ENCODE measurements at regions not wholly inside any gene's neighbourhood (a gene's known extent, or its start where the extent isn't known, plus 50 kb on each side); places are given as distances from the start of the nearest gene placed in this dataset.

DNA sequence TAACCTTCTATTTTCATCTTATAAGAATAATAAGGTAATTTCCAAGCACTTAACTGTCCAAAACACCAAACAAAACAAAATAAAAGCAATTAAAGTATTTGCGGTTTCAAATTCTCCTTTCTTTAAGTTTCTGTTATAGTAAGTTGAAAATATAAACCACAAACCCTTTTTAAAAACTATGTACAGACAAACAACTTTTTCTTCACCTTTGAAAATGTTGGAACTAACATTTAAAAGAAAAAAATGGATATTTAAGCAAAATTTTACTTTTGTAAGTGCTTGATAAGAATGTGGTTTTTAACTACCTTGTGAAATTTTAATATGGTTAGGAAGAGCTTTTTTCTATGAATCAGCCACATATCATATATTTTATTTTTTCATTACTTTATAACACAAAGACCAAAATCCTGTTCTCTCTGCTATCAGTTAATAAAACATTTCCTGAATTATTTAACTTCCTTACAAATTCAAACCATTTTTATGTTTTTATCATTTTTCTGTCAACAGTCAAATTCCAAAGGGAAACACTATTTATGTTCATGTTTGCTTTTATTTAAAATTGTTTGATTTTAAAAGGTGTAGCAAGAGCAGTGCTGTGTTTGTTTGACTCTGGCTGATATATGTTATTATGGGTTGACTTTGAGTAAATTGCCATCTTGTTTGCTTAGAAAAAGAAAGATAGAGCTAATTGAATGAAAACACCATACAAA, 554.1 kb upstream of the KLHL1 start:
- DNase-seq (ENCODE audit: low spot score) = peak; percentile 0

DNA sequence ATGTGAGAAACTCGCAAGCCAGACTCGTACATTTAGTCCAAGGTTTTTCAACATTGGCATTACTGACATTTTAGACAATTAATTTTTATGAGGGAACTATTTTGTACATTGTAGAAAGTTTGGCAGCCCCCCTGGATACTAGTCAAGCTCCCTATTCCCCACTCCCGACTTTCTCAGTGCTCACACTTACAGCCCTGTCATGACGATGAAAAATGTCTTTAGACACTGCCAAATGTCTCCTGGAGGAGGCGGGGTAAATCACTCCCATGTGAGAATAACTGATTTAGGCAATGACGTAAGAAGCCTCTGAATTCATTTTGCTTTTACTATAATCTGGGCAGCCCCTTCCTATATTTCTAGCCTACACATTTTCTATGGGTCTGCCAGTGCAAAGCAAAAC, 535.8 kb upstream of the KLHL1 start:
- DNase-seq (ENCODE audit: low spot score) = no peak

GRCh38 chr13:70634893-70635292, 526.6 kb upstream of the KLHL1 start:
- no peak for DNase-seq (ENCODE audit: low spot score)

- DNase-seq (ENCODE audit: low spot score) = no peak
Measured at GRCh38 chr13:70630247-70630646, 522.0 kb upstream of the KLHL1 start.

DNA sequence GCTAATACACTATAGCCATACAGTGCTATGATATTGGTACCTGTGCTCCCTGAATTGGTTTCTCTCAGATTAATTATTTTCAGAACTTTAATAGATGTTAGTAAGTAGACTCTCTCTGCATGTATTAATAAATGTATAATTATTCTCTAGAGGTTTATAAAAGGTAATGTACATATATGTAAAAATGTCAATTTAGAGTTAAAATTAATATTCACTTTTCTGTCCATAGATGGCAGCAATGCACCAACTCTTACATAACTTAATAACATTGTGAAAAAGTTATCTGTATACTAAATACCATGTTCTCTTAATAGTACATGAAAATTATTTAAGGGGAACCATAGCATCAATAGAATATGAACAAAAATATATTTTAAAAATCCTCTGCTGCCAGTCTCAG, 515.0 kb upstream of the KLHL1 start:
- peak; percentile 25 for DNase-seq (ENCODE audit: low spot score)

DNA sequence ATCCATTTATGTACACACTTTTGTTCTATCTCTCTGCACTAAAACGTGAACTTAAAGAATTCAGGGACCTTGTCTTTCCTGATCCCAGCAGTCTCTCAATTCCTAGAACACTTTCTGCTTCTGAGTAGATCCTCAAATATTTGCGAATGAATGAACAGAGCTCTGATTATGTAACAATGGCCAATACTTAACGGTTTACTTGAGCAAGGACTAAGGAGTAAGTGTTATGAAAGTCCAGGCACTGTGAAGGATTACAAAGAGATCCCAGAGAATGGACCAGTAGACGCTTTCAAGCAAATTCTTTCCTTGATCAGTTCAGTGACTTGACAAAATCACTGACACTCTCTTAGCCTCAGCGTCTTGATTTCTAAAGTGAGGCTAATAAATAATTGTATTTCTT, 514.5 kb upstream of the KLHL1 start:
- DNase-seq (ENCODE audit: low spot score) = no peak

DNA sequence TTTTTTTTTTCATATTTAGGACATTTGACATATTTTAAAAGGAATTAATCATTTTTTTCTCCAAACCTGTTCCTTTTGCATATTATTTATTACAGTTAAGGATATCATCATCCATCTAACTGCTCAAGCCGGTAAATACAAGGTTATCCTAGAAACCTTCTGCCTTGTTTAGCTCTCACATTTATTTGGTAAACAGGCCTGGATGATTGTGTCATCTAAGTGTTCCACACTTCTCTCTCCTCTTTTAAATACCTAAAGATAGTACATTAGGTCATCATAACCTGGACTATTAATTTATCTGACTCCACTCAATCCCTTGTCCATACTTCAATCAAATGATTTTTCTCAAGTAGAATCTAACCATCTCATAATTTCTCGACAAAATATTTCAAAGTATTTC, 511.7 kb upstream of the KLHL1 start:
- no peak for DNase-seq (ENCODE audit: low spot score)

GRCh38 chr13:70616847-70617246, 508.6 kb upstream of the KLHL1 start:
- DNase-seq (ENCODE audit: low spot score) = no peak

GRCh38 chr13:70613295-70613694, 505.0 kb upstream of the KLHL1 start:
- DNase-seq (ENCODE audit: low spot score) = no peak

- DNase-seq (ENCODE audit: low spot score) = no peak
Measured at GRCh38 chr13:70612881-70613280, 504.6 kb upstream of the KLHL1 start.

GRCh38 chr13:70604448-70604847, 496.2 kb upstream of the KLHL1 start:
- no peak for DNase-seq (ENCODE audit: low spot score)

GRCh38 chr13:70593716-70594115, 485.5 kb upstream of the KLHL1 start:
- no peak for DNase-seq (ENCODE audit: low spot score)

DNA sequence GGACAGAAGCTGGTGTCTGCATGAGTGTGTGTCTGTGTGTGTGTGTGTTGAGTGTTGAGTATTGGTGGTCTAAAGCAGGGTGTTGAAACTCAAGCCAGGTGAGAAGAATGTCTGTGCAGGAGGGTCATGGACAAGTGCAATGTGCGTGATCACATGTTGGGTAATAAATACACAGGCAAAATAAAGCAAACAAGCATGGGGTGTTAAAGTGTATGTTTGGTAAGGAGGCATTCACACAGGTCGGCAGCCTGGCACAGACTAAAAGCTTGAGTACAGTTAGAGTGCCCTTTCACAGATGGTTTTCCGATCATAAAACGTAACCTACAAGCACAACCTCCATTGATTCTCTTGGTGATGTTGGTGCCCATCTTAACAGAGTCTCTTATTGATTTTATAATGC, 476.9 kb upstream of the KLHL1 start:
- no peak for DNase-seq (ENCODE audit: low spot score)

DNA sequence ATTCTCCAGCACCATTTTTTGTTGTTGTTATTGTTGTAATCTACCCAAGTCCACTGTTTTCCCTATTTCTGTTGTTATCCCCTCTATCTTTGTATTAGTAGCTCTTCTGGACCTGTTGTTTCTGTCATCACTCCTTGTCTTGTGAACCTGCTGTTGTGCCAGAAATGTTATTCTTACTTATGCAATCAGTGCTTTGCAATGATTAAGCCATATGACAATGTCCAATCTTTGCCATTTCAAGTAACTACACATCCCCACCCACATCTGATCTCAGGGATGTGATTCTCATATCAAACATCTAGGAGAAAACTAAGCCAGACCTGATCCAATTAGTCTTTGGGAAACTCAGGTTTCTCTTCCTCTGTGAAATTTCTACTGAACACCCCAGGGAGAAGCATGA, 472.6 kb upstream of the KLHL1 start:
- no peak for DNase-seq (ENCODE audit: low spot score)

GRCh38 chr13:70579941-70580340, 471.7 kb upstream of the KLHL1 start:
- no peak for DNase-seq (ENCODE audit: low spot score)

DNA sequence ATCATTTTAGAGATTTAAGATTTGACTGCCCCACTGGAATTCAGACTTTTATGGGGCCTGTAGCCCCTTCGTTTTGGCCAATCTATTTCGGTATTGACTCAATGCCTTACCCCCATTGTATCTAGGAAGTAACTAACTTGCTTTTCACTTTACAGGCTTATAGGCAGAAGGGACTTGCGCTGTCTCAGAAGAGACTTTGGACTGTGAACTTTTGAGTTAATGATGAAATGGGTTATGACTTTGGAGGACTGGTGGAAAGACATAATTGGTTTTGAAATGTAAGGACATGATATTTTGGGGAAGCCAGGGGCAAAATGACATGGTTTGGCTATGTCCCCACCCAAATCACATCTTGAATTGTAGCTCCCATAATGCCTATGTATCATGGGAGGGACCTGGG, 463.0 kb upstream of the KLHL1 start:
- no peak for DNase-seq (ENCODE audit: low spot score)

GRCh38 chr13:70568571-70568970, 460.3 kb upstream of the KLHL1 start:
- peak; percentile 46 for DNase-seq (ENCODE audit: low spot score)

GRCh38 chr13:70544706-70545105, 436.5 kb upstream of the KLHL1 start:
- DNase-seq (ENCODE audit: low spot score) = no peak

DNA sequence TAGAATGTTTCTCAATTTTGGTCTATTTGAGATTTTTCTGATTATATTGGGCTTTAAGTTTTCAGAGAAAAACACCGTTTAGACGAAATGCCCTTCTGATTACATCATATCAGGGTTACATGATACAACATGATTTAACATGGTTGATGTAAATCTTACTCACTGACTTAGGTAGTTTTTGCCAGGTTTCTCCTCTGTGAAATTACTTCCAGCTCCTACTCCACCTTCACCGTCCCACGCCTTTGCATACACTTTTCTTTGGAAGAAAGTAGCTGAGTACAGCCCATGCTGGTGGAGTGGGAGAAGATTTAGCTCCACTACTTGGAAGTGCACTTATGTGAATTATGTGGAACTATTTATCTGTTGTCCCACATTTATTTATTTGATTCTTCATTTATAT, 433.2 kb upstream of the KLHL1 start:
- DNase-seq (ENCODE audit: low spot score) = no peak

- peak; percentile 3 for DNase-seq (ENCODE audit: low spot score)
Measured at GRCh38 chr13:70534466-70534865, 426.2 kb upstream of the KLHL1 start.

GRCh38 chr13:70529652-70530051, 421.4 kb upstream of the KLHL1 start:
- no peak for DNase-seq (ENCODE audit: low spot score)

GRCh38 chr13:70527599-70527998, 419.3 kb upstream of the KLHL1 start:
- DNase-seq (ENCODE audit: low spot score) = no peak

- peak; percentile 29 for DNase-seq (ENCODE audit: low spot score)
Measured at GRCh38 chr13:70523622-70524021, 415.4 kb upstream of the KLHL1 start.
